Astrocyte (in vitro differentiated cells and primary cell): ENCODE measurements at regions not wholly inside any gene's neighbourhood (a gene's known extent, or its start where the extent isn't known, plus 50 kb on each side); places are given as distances from the start of the nearest gene placed in this dataset.

Source experiments
- EZH2 ChIP-seq: IDR thresholded peaks from 2 replicates; pipeline ENCODE4 v1.6.1; 2012; ENCODE audit warnings: mild to moderate bottlenecking, low read length, inconsistent platforms; ENCODE audit not compliant: insufficient read depth
- TF ChIP-seq, protein P1 (sequence below): IDR thresholded peaks from 2 replicates; pipeline ENCODE4 v1.5.1; 2011; ENCODE audit warnings: low read depth, mild to moderate bottlenecking, inconsistent platforms, low read length, moderate library complexity; ENCODE audit not compliant: insufficient read depth

GRCh38 chr6:81878479-81878878, 126.0 kb upstream of the TENT5A start:
- TF ChIP-seq, protein P1, sequence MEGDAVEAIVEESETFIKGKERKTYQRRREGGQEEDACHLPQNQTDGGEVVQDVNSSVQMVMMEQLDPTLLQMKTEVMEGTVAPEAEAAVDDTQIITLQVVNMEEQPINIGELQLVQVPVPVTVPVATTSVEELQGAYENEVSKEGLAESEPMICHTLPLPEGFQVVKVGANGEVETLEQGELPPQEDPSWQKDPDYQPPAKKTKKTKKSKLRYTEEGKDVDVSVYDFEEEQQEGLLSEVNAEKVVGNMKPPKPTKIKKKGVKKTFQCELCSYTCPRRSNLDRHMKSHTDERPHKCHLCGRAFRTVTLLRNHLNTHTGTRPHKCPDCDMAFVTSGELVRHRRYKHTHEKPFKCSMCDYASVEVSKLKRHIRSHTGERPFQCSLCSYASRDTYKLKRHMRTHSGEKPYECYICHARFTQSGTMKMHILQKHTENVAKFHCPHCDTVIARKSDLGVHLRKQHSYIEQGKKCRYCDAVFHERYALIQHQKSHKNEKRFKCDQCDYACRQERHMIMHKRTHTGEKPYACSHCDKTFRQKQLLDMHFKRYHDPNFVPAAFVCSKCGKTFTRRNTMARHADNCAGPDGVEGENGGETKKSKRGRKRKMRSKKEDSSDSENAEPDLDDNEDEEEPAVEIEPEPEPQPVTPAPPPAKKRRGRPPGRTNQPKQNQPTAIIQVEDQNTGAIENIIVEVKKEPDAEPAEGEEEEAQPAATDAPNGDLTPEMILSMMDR = no peak
- no peak for TF ChIP-seq EZH2
